IPS-NIHi7 (cell line): ENCODE measurements at regions not wholly inside any gene's neighbourhood (a gene's known extent, or its start where the extent isn't known, plus 50 kb on each side); places are given as distances from the start of the nearest gene placed in this dataset.

ENCODE experiments used
- DNase-seq: peaks from one replicate; pipeline ENCODE4 v3.0.0; 2012; ENCODE audit warnings: mixed read lengths; ENCODE audit errors: extremely low spot score

GRCh38 chr1:50295566-50295965 is 127.7 kb downstream of the DMRTA2 start:
- DNase-seq, result no peak

- no peak for DNase-seq
Measured at GRCh38 chr1:50292276-50292675, 131.0 kb downstream of the DMRTA2 start.

GRCh38 chr1:50289495-50289894 is 133.7 kb downstream of the DMRTA2 start:
- no peak for DNase-seq

GRCh38 chr1:50285994-50286393 is 137.2 kb downstream of the DMRTA2 start:
- DNase-seq, result no peak

GRCh38 chr1:50279622-50280330 is 143.5 kb downstream of the DMRTA2 start:
- DNase-seq, result peak; percentile 63

- no peak for DNase-seq
Measured at GRCh38 chr1:50278961-50279360, 144.3 kb downstream of the DMRTA2 start.

- DNase-seq, result no peak
Measured at GRCh38 chr1:50278410-50278809, 144.8 kb downstream of the DMRTA2 start.

- DNase-seq, result peak; percentile 29
Measured at GRCh38 chr1:50275566-50275965, 147.7 kb downstream of the DMRTA2 start.

GRCh38 chr1:50272912-50273311 is 150.3 kb downstream of the DMRTA2 start:
- DNase-seq, result no peak

GRCh38 chr1:50271968-50272578 is 151.2 kb downstream of the DMRTA2 start:
- peak; percentile 81 for DNase-seq

GRCh38 chr1:50271337-50271736 is 151.9 kb downstream of the DMRTA2 start:
- no peak for DNase-seq

- DNase-seq, result no peak
Measured at GRCh38 chr1:50270926-50271325, 152.3 kb downstream of the DMRTA2 start.

GRCh38 chr1:50268049-50268448 is 155.2 kb downstream of the DMRTA2 start:
- peak; percentile 77 for DNase-seq

GRCh38 chr1:50266509-50266908 is 156.7 kb downstream of the DMRTA2 start:
- DNase-seq, result no peak

GRCh38 chr1:50265790-50266314 is 157.1 kb downstream of the ELAVL4 start:
- DNase-seq, result no peak

GRCh38 chr1:50264590-50264989 is 155.9 kb downstream of the ELAVL4 start:
- DNase-seq, result no peak

- no peak for DNase-seq
Measured at GRCh38 chr1:50262436-50262835, 153.7 kb downstream of the ELAVL4 start.

GRCh38 chr1:50261951-50262350 is 153.2 kb downstream of the ELAVL4 start:
- DNase-seq, result no peak

GRCh38 chr1:50257940-50258685 is 149.4 kb downstream of the ELAVL4 start:
- DNase-seq, result no peak

- DNase-seq, result no peak
Measured at GRCh38 chr1:50257029-50257428, 148.3 kb downstream of the ELAVL4 start.
